A549 (cell line): ENCODE measurements at regions not wholly inside any gene's neighbourhood (a gene's known extent, or its start where the extent isn't known, plus 50 kb on each side); places are given as distances from the start of the nearest gene placed in this dataset.

Experiments
- ATAC-seq, 2 experiments: fragments of 200-7000 bp in 1 of 2; fragments of >200 bp in 1 of 2; cut with Nextera tagmentation in 1 of 2; cut with Tn5 transposase in 1 of 2; 3 replicates each; pipeline versions ENCODE4 v1.8.0 to v1.9.1; 2018 to 2020; ENCODE audit warnings: mild to moderate bottlenecking in 1 of 2, moderate library complexity in 1 of 2
- CTCF ChIA-PET: fragments of 300-600 bp; sonication (Branson Sonifier 250); formaldehyde crosslinking; extraction: SDS; loops from one replicate; lab custom pipeline; 2021; ENCODE audit warnings: antibody characterized with exemption, inconsistent platforms; lab: Yijun Ruan, JAX
- POLR2A ChIA-PET: fragments of 350-600 bp; formaldehyde crosslinking; extraction: SDS; loops from one replicate; lab custom pipeline; 2021; ENCODE audit warnings: antibody characterized with exemption, inconsistent platforms; lab: Yijun Ruan, JAX
- DNase-seq, 2 experiments: peaks; one replicate each; pipeline versions ENCODE4 v3.0.0 to v3.0.0-alpha.2; 2011 to 2016; ENCODE audit warnings: low read depth in 1 of 2, low spot score in 1 of 2
- FAIRE-seq: peaks from 2 replicates; lab custom pipeline; 2011; peaks lifted over from hg19 to GRCh38; lab: Jason Lieb, UNC
- H3K27ac ChIP-seq, 2 experiments: fragments of >200 bp; sonication (Bioruptor Twin); formaldehyde crosslinking; 3 replicates each; pipeline ENCODE4 v1.5.1; 2016 to 2017
- H3K4me1 ChIP-seq: fragments of >200 bp; sonication (Bioruptor Twin); formaldehyde crosslinking; 3 replicates; pipeline ENCODE4 v1.6.1; 2016
- H3K4me2 ChIP-seq: fragments of >200 bp; sonication (Bioruptor Twin); formaldehyde crosslinking; 3 replicates; pipeline ENCODE4 v1.6.1; 2016
- H3K4me3 ChIP-seq: fragments of >200 bp; sonication (Bioruptor Twin); formaldehyde crosslinking; 3 replicates; pipeline ENCODE4 v1.5.1; 2016
- H3K9me3 ChIP-seq: fragments of >200 bp; sonication (Bioruptor Twin); formaldehyde crosslinking; 3 replicates; pipeline ENCODE4 v1.6.1; 2016
- CBX2 ChIP-seq: fragments of 200-600 bp; sonication (generic); IDR thresholded peaks from 2 replicates; pipeline ENCODE4 v1.6.1; 2016; ENCODE audit warnings: low read depth, mild to moderate bottlenecking, borderline replicate concordance
- CHD4 ChIP-seq: fragments of 200-600 bp; sonication (generic); IDR thresholded peaks from 2 replicates; pipeline ENCODE4 v1.6.1; 2016; ENCODE audit warnings: antibody characterized with exemption, mild to moderate bottlenecking, borderline replicate concordance
- E2F6 ChIP-seq: IDR thresholded peaks from 2 replicates; pipeline ENCODE4 v1.6.1; 2012; ENCODE audit warnings: low read depth, borderline replicate concordance
- EHMT2 ChIP-seq: fragments of 200-600 bp; sonication (generic); IDR thresholded peaks from 2 replicates; pipeline ENCODE4 v1.6.1; 2016; ENCODE audit warnings: antibody characterized with exemption, low read depth, mild to moderate bottlenecking, moderate library complexity
- ELK1 ChIP-seq: fragments of 150-350 bp; IDR thresholded peaks from 2 replicates; pipeline ENCODE4 v1.6.1; 2014; ENCODE audit warnings: low read depth, mild to moderate bottlenecking, low read length
- FOSB ChIP-seq: fragments of 250-450 bp; sonication (Bioruptor Pico); IDR thresholded peaks from 2 replicates; pipeline ENCODE4 v1.5.0; 2020; ENCODE audit warnings: mild to moderate bottlenecking, moderate library complexity
- GATA3 ChIP-seq: IDR thresholded peaks from 2 replicates; pipeline ENCODE4 v1.6.1; 2012; ENCODE audit warnings: borderline replicate concordance
- HEYL ChIP-seq: fragments of 250-450 bp; sonication (Bioruptor Pico); IDR thresholded peaks from 2 replicates; pipeline ENCODE4 v1.8.0; 2021; ENCODE audit warnings: mild to moderate bottlenecking, moderate library complexity
- JUNB ChIP-seq: fragments of >200 bp; sonication (Bioruptor Twin); formaldehyde crosslinking; IDR thresholded peaks from 2 replicates; pipeline ENCODE4 v1.6.1; 2016
- KDM5A ChIP-seq: fragments of 200-600 bp; sonication (generic); IDR thresholded peaks from 2 replicates; pipeline ENCODE4 v1.6.1; 2016; ENCODE audit warnings: antibody characterized with exemption, mild to moderate bottlenecking
- MYC ChIP-seq: IDR thresholded peaks from 2 replicates; pipeline ENCODE4 v1.6.1; 2012; ENCODE audit warnings: mild to moderate bottlenecking, inconsistent platforms, low read length, improper control_type of control experiment, borderline replicate concordance
- POLR2AphosphoS2 ChIP-seq: conservative IDR thresholded peaks from 2 replicates; pipeline ENCODE4 v1.6.1; 2012; ENCODE audit warnings: low read length, improper control_type of control experiment, inconsistent platforms
- RAD21 ChIP-seq, 2 experiments: fragments of >200 bp in 1 of 2; sonication (Bioruptor Twin) in 1 of 2; formaldehyde crosslinking in 1 of 2; IDR thresholded peaks in 1 of 2; conservative IDR thresholded peaks in 1 of 2; 2 replicates in 1 of 2; 3 replicates in 1 of 2; pipeline ENCODE4 v1.6.1; 2012 to 2018; ENCODE audit warnings: inconsistent platforms in 1 of 2
- RARB ChIP-seq: fragments of 250-450 bp; sonication (Bioruptor Pico); IDR thresholded peaks from 2 replicates; pipeline ENCODE4 v1.8.0; 2021; ENCODE audit warnings: mild to moderate bottlenecking, moderate library complexity
- RCOR1 ChIP-seq: fragments of 150-350 bp; IDR thresholded peaks from 2 replicates; pipeline ENCODE4 v1.6.1; 2014; ENCODE audit warnings: antibody characterized with exemption, low read length, low read depth
- RNF2 ChIP-seq: fragments of 200-600 bp; sonication (generic); IDR thresholded peaks from 2 replicates; pipeline ENCODE4 v1.6.1; 2016; ENCODE audit warnings: low read depth, mild to moderate bottlenecking, antibody characterized with exemption, moderate library complexity, borderline replicate concordance
- SMC3 ChIP-seq: fragments of >200 bp; sonication (Bioruptor Twin); formaldehyde crosslinking; IDR thresholded peaks from 3 replicates; pipeline ENCODE4 v1.6.1; 2018; ENCODE audit warnings: inconsistent platforms
- SREBF2 ChIP-seq: fragments of 450-650 bp; IDR thresholded peaks from 2 replicates; pipeline ENCODE4 v1.6.1; 2014; ENCODE audit warnings: mild to moderate bottlenecking, moderate library complexity
- ZNF302 ChIP-seq: fragments of 250-450 bp; sonication (Bioruptor Pico); IDR thresholded peaks from 2 replicates; pipeline ENCODE4 v1.9.0; 2021; ENCODE audit warnings: inconsistent platforms, mild to moderate bottlenecking, moderate library complexity
- ZSCAN20 ChIP-seq: fragments of 250-450 bp; sonication (Bioruptor Pico); IDR thresholded peaks from 2 replicates; pipeline ENCODE4 v1.8.0; 2022; ENCODE audit warnings: mild to moderate bottlenecking, moderate library complexity
- WGBS: methylation state at CpG from one replicate; pipeline ENCODE4 v1.1.6; 2017; ENCODE audit errors: missing lambda C conversion rate; 5-methylcytosine and 5-hydroxymethylcytosine counted together

GRCh38 chr1:114219172-114219868 lies 65.7 kb upstream of the SYT6 start:
- ATAC-seq: peak in 1 of 2 experiments; percentile 27; a peak in 1 of 6 replicates
- DNase-seq: peak in 1 of 2 experiments; percentile 6
- Histone ChIP-seq H3K4me3 (no peak overlapping the region), H3K4me1 (no peaks in the 10 kb centered on the region), H3K4me2 (peak overlapping the region; percentile 14; the same call in 1 of the 3 replicates), H3K9me3 (no peaks in the 10 kb centered on the region), H3K27ac (no peak overlapping the region)
- ChIA-PET POLR2A (no interaction called here), CTCF (interaction anchor here (0.6 to 1.8 kb wide), 3 partner anchors 9 to 241 kb away, joined by 3 to 8 read pairs (median 3); no protein-coding TSS in a partner anchor)
- FAIRE-seq: no peak
- WGBS: 39% methylated on average over 7 of the region's 7 CpGs
- TF ChIP-seq EHMT2 (no peak), ZSCAN20 (no peak), HEYL (CRISPR knock-in tag) (no peak), CHD4 (no peak), ZNF302 (CRISPR knock-in tag) (no peak), GATA3 (no peak), RNF2 (no peak), JUNB (no peak), SMC3 (0 out of 3 replicates have a peak, but pooled peaks have one; percentile 12), FOSB (CRISPR knock-in tag) (no peak), RAD21 (conservative IDR thresholded peaks at IDR 0.05 in 1 of 2, IDR thresholded peaks at IDR 0.05 in 1 of 2) (peak; percentile 27 to 35; a peak in 2 of 5 replicates), SREBF2 (no peak), POLR2AphosphoS2 (no peak), KDM5A (no peak)

GRCh38 chr1:114218361-114219171 lies 64.9 kb upstream of the SYT6 start:
- ChIA-PET CTCF (interaction anchor here (0.7 to 1.5 kb wide), 2 partner anchors 9 to 237 kb away, joined by 3 read pairs; no protein-coding TSS in a partner anchor), POLR2A (no interaction called here)
- DNase-seq (no peak), ATAC-seq (no peak), FAIRE-seq (no peak)
- 71% methylated on average over 10 of the region's 10 CpGs for WGBS
- no peak overlapping the region for H3K4me3 ChIP-seq
- no peak for TF ChIP-seq E2F6
- TF ChIP-seq CBX2: no peak
- TF ChIP-seq RCOR1: no peak
- TF ChIP-seq MYC: no peak
- no peak for TF ChIP-seq ELK1
- no peak for TF ChIP-seq RARB (CRISPR knock-in tag)
- no peak overlapping the region for H3K4me2 ChIP-seq
- H3K9me3 ChIP-seq: no peaks in the 10 kb centered on the region
- no peak overlapping the region for H3K27ac ChIP-seq
- no peaks in the 10 kb centered on the region for H3K4me1 ChIP-seq
